ENCODE measurements at regions not wholly inside any gene's neighbourhood (a gene's known extent, or its start where the extent isn't known, plus 50 kb on each side); places are given as distances from the start of the nearest gene placed in this dataset.

DNA sequence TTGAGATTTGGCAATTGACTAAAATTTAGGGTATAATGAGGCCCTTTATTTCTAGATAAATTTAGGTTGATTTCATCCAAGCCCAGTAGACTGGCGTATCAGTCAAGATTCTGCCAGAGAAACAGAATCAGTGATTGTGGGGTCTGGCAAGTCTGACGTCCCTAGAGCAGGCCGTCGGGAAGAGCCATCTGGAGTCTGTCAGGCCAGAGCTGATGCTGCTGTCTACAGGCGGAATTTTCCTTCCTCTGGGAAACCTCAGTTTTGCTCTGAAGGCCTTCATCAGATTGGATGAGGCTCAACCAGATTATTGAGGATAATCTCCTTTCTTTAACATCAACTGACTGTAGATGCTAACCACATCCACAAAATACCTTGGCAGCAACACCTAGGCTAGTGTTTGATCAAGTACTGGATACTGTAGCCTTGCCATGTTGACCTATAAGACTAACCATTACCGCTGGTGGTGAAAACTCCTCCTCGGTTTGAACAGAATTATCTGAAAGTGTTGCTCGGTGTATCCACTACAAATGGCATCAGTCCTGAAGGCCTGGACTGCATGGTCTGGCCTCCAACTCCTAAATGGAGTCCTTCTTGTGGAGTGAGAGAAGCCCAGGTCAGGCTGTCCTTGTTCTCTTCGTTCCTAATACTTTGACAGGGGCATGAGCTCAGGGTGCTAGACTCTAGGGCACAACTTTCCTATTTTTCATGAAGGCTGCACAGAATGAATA, 83.2 kb upstream of the ANKH start:
- TF ChIP-seq, protein P1, sequence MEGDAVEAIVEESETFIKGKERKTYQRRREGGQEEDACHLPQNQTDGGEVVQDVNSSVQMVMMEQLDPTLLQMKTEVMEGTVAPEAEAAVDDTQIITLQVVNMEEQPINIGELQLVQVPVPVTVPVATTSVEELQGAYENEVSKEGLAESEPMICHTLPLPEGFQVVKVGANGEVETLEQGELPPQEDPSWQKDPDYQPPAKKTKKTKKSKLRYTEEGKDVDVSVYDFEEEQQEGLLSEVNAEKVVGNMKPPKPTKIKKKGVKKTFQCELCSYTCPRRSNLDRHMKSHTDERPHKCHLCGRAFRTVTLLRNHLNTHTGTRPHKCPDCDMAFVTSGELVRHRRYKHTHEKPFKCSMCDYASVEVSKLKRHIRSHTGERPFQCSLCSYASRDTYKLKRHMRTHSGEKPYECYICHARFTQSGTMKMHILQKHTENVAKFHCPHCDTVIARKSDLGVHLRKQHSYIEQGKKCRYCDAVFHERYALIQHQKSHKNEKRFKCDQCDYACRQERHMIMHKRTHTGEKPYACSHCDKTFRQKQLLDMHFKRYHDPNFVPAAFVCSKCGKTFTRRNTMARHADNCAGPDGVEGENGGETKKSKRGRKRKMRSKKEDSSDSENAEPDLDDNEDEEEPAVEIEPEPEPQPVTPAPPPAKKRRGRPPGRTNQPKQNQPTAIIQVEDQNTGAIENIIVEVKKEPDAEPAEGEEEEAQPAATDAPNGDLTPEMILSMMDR (IDR thresholded peaks at IDR 0.05) = no peak
- TF ChIP-seq POLR2A (IDR thresholded peaks at IDR 0.05) = no peak
- TF ChIP-seq POLR2AphosphoS5 (IDR thresholded peaks at IDR 0.05) = no peak
